Urinary bladder (tissue), 3 donors: ENCODE measurements at regions not wholly inside any gene's neighbourhood (a gene's known extent, or its start where the extent isn't known, plus 50 kb on each side); places are given as distances from the start of the nearest gene placed in this dataset.
"Not testable (repeated sequence)": the region's sequence is repeated elsewhere in the genome, so short reads cannot be mapped to it uniquely, and the experiment has no call there.

ENCODE experiments used
- DNase-seq: peaks from one replicate; pipeline ENCODE4 v3.0.0-alpha.2; 2015; ENCODE audit errors: extremely low spot score
- H3K27ac ChIP-seq: one replicate; pipeline ENCODE4 v1.5.1; 2013; ENCODE audit warnings: low read depth, mild to moderate bottlenecking, moderate library complexity
- H3K36me3 ChIP-seq: one replicate; pipeline ENCODE4 v1.6.1; 2013; ENCODE audit warnings: mild to moderate bottlenecking, moderate library complexity; ENCODE audit not compliant: insufficient read depth
- H3K4me1 ChIP-seq: one replicate; pipeline ENCODE4 v1.6.1; 2013; ENCODE audit warnings: mild to moderate bottlenecking, moderate library complexity; ENCODE audit not compliant: insufficient read depth
- H3K4me3 ChIP-seq: one replicate; pipeline ENCODE4 v1.5.1; 2013; ENCODE audit warnings: low read depth, low read length
- WGBS: extraction: QIAGEN DNeasy Blood & Tissue Kit; methylation state at CpG from one replicate; pipeline ENCODE4 v1.1.7; 2013; 5-methylcytosine and 5-hydroxymethylcytosine counted together
- donor health status: healthy with polysubstance abuse.
- donor health status: healthy.

GRCh38 chr7:21336743-21337142 lies 91.1 kb upstream of the SP4 start:
- DNase-seq: no peak
- no peaks in the 10 kb centered on the region for H3K36me3 ChIP-seq
- no peak overlapping the region for H3K4me3 ChIP-seq
- H3K4me1 ChIP-seq: no peaks in the 10 kb centered on the region
- H3K27ac ChIP-seq: no peak overlapping the region
- 86% methylated on average over 7 of the region's 7 CpGs for WGBS

- WGBS: 53% methylated on average over 4 of the region's 4 CpGs
- no peaks in the 10 kb centered on the region for H3K36me3 ChIP-seq
- no peak overlapping the region for H3K4me3 ChIP-seq
- no peaks in the 10 kb centered on the region for H3K4me1 ChIP-seq
- H3K27ac ChIP-seq: no peak overlapping the region
- no peak for DNase-seq
Observed at GRCh38 chr7:21338728-21339164, 89.1 kb upstream of the SP4 start.

GRCh38 chr7:21344900-21345299 lies 83.0 kb upstream of the SP4 start:
- not testable (repeated sequence) for H3K36me3 ChIP-seq, H3K4me3 ChIP-seq, DNase-seq, H3K4me1 ChIP-seq, H3K27ac ChIP-seq
- 28% methylated on average over 7 of the region's 7 CpGs for WGBS

DNA sequence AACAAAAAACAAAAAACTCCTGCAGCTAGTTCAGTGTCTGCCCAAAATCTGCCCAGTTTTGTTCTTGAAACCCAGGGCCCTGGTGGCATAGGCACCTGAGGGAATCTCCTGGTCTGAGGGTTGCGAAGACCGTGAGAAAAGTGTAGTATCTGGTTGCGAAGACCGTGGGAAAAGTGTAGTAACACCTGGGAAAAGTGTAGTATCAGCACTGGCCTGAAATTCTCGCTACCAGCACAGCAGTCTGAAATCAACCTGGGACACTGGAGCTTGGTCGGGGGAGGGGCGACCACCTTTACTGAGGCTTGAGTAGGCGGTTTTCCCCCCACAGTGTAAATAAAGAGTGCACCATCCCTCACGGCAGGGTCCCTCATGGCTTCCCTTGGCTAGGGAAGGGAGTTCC lies 82.5 kb upstream of the SP4 start:
- no peak overlapping the region for H3K4me3 ChIP-seq
- no peaks in the 10 kb centered on the region for H3K4me1 ChIP-seq
- no peak overlapping the region for H3K27ac ChIP-seq
- H3K36me3 ChIP-seq: no peaks in the 10 kb centered on the region
- no peak for DNase-seq
- 78% methylated on average over 9 of the region's 9 CpGs for WGBS

- H3K36me3 ChIP-seq: no peaks in the 10 kb centered on the region
- H3K27ac ChIP-seq: no peak overlapping the region
- DNase-seq: no peak
- H3K4me3 ChIP-seq: no peak overlapping the region
- H3K4me1 ChIP-seq: no peaks in the 10 kb centered on the region
Observed at GRCh38 chr7:21346297-21346696, 81.6 kb upstream of the SP4 start.

DNA sequence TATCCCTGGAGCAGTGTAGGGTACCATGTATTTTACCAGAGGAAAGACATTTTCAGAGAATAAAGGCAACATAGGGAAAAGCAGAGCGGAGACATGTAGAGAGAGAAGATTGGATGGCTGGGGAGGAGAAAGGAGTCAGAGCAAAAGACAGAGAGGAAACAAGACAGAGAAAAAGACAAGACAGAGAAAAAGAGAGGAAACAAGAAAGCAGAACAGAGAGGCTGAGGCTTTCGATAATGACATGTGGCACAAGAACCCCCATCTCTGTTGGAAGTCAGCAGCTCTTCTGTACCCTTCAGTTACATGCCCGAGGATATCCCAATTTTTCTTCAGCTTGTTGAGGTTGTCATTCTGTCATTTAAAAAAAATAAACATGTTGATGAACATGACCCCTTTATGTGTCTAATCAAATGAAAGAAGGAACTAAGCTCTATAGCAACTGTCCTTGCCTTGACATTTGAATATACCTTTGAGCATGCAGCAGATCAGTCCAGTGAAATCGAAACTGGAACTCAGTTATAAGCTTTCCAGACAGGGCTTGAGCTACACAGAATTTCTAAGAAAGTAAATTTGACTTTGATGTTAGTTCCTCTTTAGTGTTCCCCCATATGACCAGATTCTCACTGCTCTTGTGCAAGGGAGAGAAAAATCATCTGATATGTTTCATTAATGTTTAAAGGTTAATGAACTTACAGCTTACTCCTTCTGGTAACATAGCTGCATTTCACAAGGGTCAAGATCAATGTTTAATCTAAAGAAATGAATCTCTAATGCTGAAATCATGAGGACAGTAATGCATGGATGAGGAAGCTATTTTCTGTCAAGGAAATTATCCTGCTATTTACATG lies 75.1 kb upstream of the SP4 start:
- 60% methylated on average over 4 of the region's 4 CpGs for WGBS

DNA sequence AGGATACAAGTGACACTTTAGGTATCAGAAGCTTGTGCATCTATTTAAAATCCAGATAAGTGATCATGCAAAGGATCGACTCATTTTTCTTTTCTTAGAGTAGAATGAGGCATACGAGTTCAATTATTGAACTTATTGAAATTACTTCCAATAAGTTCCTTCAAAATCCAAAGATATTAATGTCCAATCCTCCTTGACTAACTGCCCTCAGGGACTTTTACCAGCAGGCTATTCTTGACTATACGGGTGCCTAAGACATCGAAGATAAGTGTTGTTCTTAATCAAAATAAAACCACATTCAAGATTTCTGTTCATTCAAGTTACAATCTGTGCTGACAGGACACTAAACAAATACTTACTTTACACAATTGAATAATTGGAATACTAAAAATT lies 74.5 kb upstream of the SP4 start:
- Histone ChIP-seq H3K27ac (no peak overlapping the region), H3K36me3 (no peaks in the 10 kb centered on the region), H3K4me1 (no peaks in the 10 kb centered on the region), H3K4me3 (no peak overlapping the region)
- no peak for DNase-seq
- WGBS: 71% methylated on average over 4 of the region's 4 CpGs

More for the DNA sequence above, 75.1 kb upstream of the SP4 start:
- Histone ChIP-seq H3K27ac (no peak overlapping the region), H3K4me3 (no peak overlapping the region), H3K4me1 (no peaks in the 10 kb centered on the region), H3K36me3 (no peaks in the 10 kb centered on the region)
- no peak for DNase-seq

- H3K4me3 ChIP-seq: no peak overlapping the region
- no peaks in the 10 kb centered on the region for H3K4me1 ChIP-seq
- no peak overlapping the region for H3K27ac ChIP-seq
- WGBS: 91% methylated on average over 5 of the region's 5 CpGs
- H3K36me3 ChIP-seq: no peaks in the 10 kb centered on the region
- no peak for DNase-seq
Observed at GRCh38 chr7:21354284-21354683, 73.6 kb upstream of the SP4 start.

- H3K4me1 ChIP-seq: no peaks in the 10 kb centered on the region
- peak overlapping the region; percentile 23 for H3K27ac ChIP-seq
- 67% methylated on average over 2 of the region's 2 CpGs for WGBS
- DNase-seq: no peak
- no peak overlapping the region for H3K4me3 ChIP-seq
- H3K36me3 ChIP-seq: no peaks in the 10 kb centered on the region
Observed at GRCh38 chr7:21355406-21355874, 72.4 kb upstream of the SP4 start.

- H3K27ac ChIP-seq: no peak overlapping the region
- no peak overlapping the region for H3K4me3 ChIP-seq
- no peaks in the 10 kb centered on the region for H3K4me1 ChIP-seq
- H3K36me3 ChIP-seq: no peaks in the 10 kb centered on the region
- no peak for DNase-seq
Observed at GRCh38 chr7:21356616-21357015, 71.3 kb upstream of the SP4 start.

DNA sequence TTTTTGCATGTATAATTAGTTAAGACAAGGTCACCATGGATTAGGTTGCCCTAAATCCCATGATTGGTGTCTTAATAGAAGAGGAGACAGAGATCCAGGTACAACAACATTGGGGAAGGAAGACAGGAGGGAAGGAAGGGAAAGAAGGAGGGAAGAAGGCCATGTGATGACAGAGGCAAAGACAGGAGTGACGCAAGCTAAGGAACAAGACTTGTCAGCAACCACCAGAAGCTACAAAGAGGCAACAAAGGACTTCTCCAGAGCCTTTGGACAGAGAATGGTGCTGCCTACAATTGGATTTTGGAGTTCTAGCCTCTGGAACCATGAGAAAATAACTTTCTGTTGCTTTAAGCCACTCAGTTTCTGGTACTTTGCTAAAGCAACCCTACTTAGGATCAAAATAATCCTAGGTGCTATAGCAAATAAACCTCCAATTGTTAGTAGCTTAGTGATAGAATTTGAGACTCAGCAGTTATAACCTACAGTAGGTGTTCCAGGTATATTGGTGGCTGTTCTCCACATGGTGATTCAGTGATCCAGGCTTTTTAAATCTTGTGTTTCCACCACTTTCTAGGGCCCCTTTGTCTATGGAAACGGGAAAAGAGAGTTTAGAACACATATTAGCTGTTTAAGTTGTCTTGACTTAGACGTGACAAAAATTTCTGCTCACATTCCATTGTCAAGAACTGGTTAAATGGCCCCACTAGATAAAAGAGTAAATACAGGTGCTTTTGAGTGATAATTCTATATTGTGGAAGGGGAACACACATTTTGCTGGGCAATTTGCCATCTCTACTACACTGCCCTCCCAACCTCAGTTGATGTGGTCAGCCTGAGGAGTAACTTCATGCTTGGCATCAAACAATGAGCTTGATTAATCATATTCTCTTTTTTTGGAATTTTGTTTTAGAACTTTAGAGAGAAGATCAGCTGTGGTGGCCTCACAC lies 70.5 kb upstream of the SP4 start:
- DNase-seq: no peak
- H3K36me3 ChIP-seq: no peaks in the 10 kb centered on the region
- no peaks in the 10 kb centered on the region for H3K4me1 ChIP-seq
- H3K27ac ChIP-seq: no peak overlapping the region
- 76% methylated on average over 3 of the region's 3 CpGs for WGBS
- H3K4me3 ChIP-seq: no peak overlapping the region

- Histone ChIP-seq H3K27ac (no peak overlapping the region), H3K4me3 (no peak overlapping the region), H3K36me3 (no peaks in the 10 kb centered on the region), H3K4me1 (no peaks in the 10 kb centered on the region)
- DNase-seq: no peak
- WGBS: 61% methylated on average over 5 of the region's 5 CpGs
Observed at GRCh38 chr7:21358648-21359047, 69.2 kb upstream of the SP4 start.

DNA sequence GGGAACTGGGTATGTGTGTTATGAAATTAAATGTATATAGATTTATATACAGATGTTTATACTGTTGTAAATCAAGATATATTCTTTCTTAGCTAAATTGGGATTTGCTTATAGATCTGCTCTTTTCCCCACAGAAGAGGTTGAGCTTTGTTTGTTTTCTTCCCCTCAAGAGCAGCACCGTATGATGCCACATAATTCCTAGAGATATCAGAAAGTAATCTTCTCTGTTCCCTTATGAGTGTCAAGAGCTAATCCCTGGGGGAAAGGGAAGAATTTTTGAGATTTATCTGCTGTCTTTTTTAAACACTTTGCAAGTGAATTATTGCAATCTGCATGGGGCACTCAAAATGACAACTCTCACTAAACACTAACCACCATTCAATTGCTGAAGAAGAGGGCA lies 68.7 kb upstream of the SP4 start:
- H3K4me1 ChIP-seq: no peaks in the 10 kb centered on the region
- no peak for DNase-seq
- WGBS: 30% methylated on average over 1 of the region's 1 CpG
- no peak overlapping the region for H3K27ac ChIP-seq
- no peaks in the 10 kb centered on the region for H3K36me3 ChIP-seq
- H3K4me3 ChIP-seq: no peak overlapping the region
